GM12865 (cell line): ENCODE measurements at regions not wholly inside any gene's neighbourhood (a gene's known extent, or its start where the extent isn't known, plus 50 kb on each side); places are given as distances from the start of the nearest gene placed in this dataset.

Experiments
- DNase-seq: peaks from one replicate; pipeline ENCODE4 v3.0.0; 2010; ENCODE audit warnings: low read depth
- H3K4me3 ChIP-seq: 2 replicates; pipeline ENCODE4 v1.5.1; 2011; ENCODE audit warnings: mild to moderate bottlenecking, low read depth, low read length, control low read depth
- TF ChIP-seq, protein P1 (sequence below): IDR thresholded peaks from 2 replicates; pipeline ENCODE4 v1.5.1; 2011; ENCODE audit warnings: low read length, control low read depth, low read depth, inconsistent platforms; ENCODE audit not compliant: insufficient read depth; ENCODE audit errors: missing control alignments

DNA sequence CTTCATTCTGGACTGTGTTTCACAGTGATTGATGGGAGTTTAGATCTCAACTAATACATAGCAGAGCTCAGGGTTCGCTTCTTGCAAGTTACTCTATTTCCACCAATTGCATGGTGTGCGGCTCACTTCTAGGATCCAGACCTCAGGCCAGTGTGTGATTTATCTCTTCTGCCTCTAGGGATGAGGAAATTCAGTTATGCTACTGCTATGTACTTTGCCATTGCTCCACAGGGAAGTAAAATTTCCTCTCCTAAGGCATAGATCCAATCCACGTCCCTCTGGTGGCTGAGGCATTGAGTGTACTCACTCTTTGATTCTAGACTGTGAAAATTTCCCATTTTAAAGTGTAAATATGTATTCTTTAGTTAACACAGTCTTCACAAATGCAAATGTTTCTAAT lies 214.1 kb downstream of the HS3ST3B1 start:
- no peak for DNase-seq
- TF ChIP-seq, protein P1, sequence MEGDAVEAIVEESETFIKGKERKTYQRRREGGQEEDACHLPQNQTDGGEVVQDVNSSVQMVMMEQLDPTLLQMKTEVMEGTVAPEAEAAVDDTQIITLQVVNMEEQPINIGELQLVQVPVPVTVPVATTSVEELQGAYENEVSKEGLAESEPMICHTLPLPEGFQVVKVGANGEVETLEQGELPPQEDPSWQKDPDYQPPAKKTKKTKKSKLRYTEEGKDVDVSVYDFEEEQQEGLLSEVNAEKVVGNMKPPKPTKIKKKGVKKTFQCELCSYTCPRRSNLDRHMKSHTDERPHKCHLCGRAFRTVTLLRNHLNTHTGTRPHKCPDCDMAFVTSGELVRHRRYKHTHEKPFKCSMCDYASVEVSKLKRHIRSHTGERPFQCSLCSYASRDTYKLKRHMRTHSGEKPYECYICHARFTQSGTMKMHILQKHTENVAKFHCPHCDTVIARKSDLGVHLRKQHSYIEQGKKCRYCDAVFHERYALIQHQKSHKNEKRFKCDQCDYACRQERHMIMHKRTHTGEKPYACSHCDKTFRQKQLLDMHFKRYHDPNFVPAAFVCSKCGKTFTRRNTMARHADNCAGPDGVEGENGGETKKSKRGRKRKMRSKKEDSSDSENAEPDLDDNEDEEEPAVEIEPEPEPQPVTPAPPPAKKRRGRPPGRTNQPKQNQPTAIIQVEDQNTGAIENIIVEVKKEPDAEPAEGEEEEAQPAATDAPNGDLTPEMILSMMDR, result no peak
- no peak overlapping the region for H3K4me3 ChIP-seq

DNA sequence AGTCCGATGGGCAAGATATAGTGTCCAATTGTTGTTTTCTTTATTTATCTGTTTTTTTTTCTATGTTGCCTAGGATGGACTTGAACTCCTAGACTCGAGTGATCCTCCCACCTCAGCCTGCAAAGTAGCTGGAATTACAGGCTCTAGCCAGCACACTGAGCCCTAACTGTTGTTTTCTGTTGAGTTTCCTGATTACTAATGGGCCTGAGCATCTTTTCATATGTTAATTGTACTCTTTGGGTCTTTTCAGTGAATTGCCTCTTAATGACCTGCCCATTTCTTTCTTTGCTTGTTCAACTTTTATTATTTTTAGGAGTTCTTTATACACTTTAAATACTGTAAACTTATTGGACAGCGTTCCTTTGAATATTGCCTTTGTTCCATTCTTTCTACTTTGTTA lies 213.0 kb downstream of the HS3ST3B1 start:
- no peak for DNase-seq
- TF ChIP-seq, protein P1, result no peak
- no peak overlapping the region for H3K4me3 ChIP-seq

DNA sequence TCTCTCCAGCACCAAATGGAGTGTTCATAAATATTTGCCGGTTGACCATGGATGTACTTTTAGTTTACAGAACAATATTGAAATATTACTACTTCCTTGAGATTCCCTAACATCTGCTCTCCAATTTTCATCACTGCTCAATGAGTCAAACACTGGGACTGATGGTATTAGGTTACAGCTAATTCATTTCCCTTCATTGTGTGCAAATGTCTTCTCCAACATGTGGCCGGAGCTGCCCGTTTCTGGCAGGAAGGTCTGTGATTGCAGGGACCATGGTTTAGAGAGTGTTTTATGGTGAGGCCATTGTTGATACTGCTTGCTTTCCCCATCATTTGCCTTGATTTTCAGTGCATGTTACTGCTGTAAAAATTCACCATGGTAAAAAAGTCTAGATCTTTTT lies 209.3 kb downstream of the HS3ST3B1 start:
- DNase-seq, result no peak
- H3K4me3 ChIP-seq, result no peak overlapping the region
- TF ChIP-seq, protein P1, result no peak

DNA sequence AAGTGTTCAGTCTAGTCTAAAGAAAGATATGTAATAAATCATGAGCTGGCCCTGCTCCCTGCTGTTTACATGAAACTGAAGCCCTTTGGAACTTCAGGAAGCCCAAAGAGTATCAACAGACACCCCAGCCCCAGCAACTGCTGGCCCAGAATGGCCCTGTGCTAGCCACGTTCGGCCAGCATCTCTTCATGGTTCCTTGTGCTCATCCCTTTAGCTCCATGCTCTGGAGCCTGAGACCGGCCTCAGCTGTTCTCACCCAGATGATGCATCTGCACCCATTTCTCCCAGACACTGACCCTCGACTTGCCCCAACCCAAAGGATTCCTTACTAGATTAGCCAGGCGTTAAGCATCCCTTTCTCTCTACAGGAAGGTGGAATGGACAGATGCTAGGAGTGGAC lies 207.3 kb downstream of the HS3ST3B1 start:
- no peak overlapping the region for H3K4me3 ChIP-seq
- TF ChIP-seq, protein P1, result no peak

DNA sequence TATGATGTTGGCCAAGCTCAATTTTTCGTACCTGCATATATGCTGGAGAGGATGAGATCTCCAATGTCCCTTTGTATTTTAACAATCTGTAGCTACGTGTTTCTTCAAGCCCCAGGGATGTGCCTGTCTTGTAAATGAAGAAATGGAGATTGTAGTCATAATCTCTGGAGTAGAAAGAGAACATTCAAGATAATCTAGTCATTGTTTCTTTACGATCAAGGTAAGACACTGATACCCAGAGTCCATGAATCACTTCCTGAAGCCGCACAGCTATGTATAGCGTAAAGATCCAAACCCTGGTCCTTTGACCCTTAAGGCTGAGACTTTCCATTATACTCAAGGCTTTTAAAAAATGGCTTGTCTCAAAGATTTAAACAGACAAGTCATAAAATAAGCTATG lies 205.5 kb downstream of the HS3ST3B1 start:
- DNase-seq, result no peak
- no peak overlapping the region for H3K4me3 ChIP-seq
- TF ChIP-seq, protein P1, result no peak

More for the DNA sequence above, 207.3 kb downstream of the HS3ST3B1 start:
- DNase-seq, result no peak

DNA sequence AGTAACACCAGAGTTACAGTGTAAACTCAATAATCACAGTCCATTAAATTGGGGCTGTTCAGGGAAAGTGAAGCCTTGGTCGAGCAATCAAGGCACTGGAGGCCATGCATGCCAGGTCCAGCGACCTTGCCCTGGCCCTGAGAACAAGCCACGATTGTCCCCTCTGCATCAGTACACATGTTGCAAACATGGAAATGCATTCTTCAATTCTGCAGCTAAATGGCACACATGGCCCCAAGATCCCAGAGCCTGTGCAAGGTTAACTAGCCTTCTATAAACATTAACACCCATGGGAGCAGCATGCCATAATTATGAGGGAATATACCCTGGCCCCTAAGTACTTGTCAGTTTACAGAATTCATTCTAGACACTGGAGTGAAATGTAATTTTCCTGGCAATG lies 204.7 kb downstream of the HS3ST3B1 start:
- TF ChIP-seq, protein P1, result no peak
- H3K4me3 ChIP-seq, result no peak overlapping the region
- no peak for DNase-seq

DNA sequence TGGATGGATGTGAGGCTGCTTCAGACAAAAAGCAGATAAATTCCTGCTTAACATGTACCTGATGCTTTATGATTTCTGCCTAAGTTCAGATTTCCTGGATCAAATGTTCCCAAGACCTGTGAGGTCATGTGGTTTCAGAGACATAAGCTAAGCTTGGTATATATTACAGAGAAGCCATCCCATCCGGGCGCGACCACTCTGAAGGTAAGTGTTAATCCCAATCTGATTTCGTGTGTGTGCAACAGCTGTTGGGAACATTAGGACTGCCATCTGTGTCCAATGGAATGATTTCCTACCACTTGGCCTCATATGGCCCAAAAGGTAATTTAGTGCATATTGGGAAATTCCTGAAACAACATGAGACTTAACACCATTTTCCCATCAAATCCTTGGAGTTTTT lies 199.1 kb downstream of the HS3ST3B1 start:
- DNase-seq, result no peak
- no peak overlapping the region for H3K4me3 ChIP-seq
- TF ChIP-seq, protein P1, result no peak
